SK-N-SH (cell line): ENCODE measurements at regions not wholly inside any gene's neighbourhood (a gene's known extent, or its start where the extent isn't known, plus 50 kb on each side); places are given as distances from the start of the nearest gene placed in this dataset.

Experiments
- CTCF ChIA-PET: fragments of 300-600, 350-600 bp; formaldehyde crosslinking; extraction: SDS; loops from one replicate; lab custom pipeline; 2021; lab: Yijun Ruan, JAX
- POLR2A ChIA-PET: fragments of 350-600 bp; sonication (Branson Sonifier 250); formaldehyde crosslinking; extraction: SDS; loops from one replicate; lab custom pipeline; 2020; ENCODE audit warnings: antibody characterized with exemption, inconsistent platforms; lab: Yijun Ruan, JAX
- DNase-seq: peaks from one replicate; pipeline ENCODE4 v3.0.0; 2012
- H2AFZ ChIP-seq: fragments of 200-600 bp; sonication (generic); 2 replicates; pipeline ENCODE4 v1.8.1; 2016; ENCODE audit warnings: antibody characterized with exemption, mild to moderate bottlenecking, low read depth
- H3F3A ChIP-seq: fragments of 200-600 bp; sonication (generic); replicated peaks from 2 replicates; pipeline ENCODE3; 2016; ENCODE audit warnings: antibody characterized with exemption, mild to moderate bottlenecking; ENCODE audit not compliant: insufficient read depth
- H3K27ac ChIP-seq, 2 experiments: fragments of 200-500 bp in 1 of 2; fragments of 200-600 bp in 1 of 2; sonication (Bioruptor generic) in 1 of 2; sonication (generic), shearing (Covaris generic) in 1 of 2; 2 replicates each; pipeline versions ENCODE4 v1.5.1 to v1.6.1; 2014 to 2016; ENCODE audit warnings: low read depth in 2 of 2, inconsistent platforms in 1 of 2, low read length in 1 of 2, mild to moderate bottlenecking in 1 of 2, mixed read lengths in 1 of 2
- H3K27me3 ChIP-seq: fragments of 200-600 bp; sonication (generic), shearing (Covaris generic); 2 replicates; pipeline ENCODE4 v1.6.1; 2016; ENCODE audit warnings: mixed run types; ENCODE audit not compliant: insufficient read depth
- H3K36me3 ChIP-seq, 2 experiments: fragments of 200-500 bp in 1 of 2; fragments of 200-600 bp in 1 of 2; sonication (Bioruptor generic) in 1 of 2; sonication (generic) in 1 of 2; replicated peaks in 1 of 2; 2 replicates each; pipeline versions ENCODE3 to v1.5.1; 2014 to 2016; ENCODE audit warnings: low read length in 1 of 2, mild to moderate bottlenecking in 1 of 2; ENCODE audit not compliant: insufficient read depth in 2 of 2, control insufficient read depth in 1 of 2
- H3K4me1 ChIP-seq, 2 experiments: fragments of 200-500 bp in 1 of 2; fragments of 200-600 bp in 1 of 2; sonication (Bioruptor generic) in 1 of 2; sonication (generic), shearing (Covaris generic) in 1 of 2; 2 replicates each; pipeline versions ENCODE4 v1.5.1 to v1.6.1; 2014 to 2016; ENCODE audit warnings: low read depth in 1 of 2, low read length in 1 of 2, mixed run types in 1 of 2; ENCODE audit not compliant: insufficient read depth in 2 of 2, control insufficient read depth in 1 of 2
- H3K4me2 ChIP-seq: fragments of 200-600 bp; sonication (generic), shearing (Covaris generic); 2 replicates; pipeline ENCODE4 v1.6.1; 2017; ENCODE audit warnings: mixed run types
- H3K4me3 ChIP-seq, 2 experiments: fragments of 200-500 bp in 1 of 2; fragments of 200-600 bp in 1 of 2; sonication (Bioruptor generic) in 1 of 2; sonication (generic), shearing (Covaris generic) in 1 of 2; 2 replicates each; pipeline versions ENCODE4 v1.5.1 to v1.8.1; 2014 to 2016; ENCODE audit warnings: low read depth in 2 of 2, inconsistent platforms in 1 of 2, low read length in 1 of 2, mild to moderate bottlenecking in 1 of 2, mixed read lengths in 1 of 2, moderate library complexity in 1 of 2
- H3K79me2 ChIP-seq: fragments of 200-600 bp; sonication (generic); 2 replicates; pipeline ENCODE4 v1.8.1; 2017; ENCODE audit warnings: mild to moderate bottlenecking; ENCODE audit not compliant: insufficient read depth
- H3K9ac ChIP-seq: fragments of 200-600 bp; sonication (generic); 2 replicates; pipeline ENCODE4 v1.6.1; 2017; ENCODE audit warnings: mixed run types
- H3K9me2 ChIP-seq: fragments of 200-600 bp; sonication (generic); 2 replicates; pipeline ENCODE4 v1.6.1; 2017; ENCODE audit warnings: mixed run types
- H3K9me3 ChIP-seq: fragments of 200-600 bp; sonication (generic); 2 replicates; pipeline ENCODE4 v1.6.1; 2017; ENCODE audit warnings: mixed run types, mild to moderate bottlenecking, moderate library complexity
- H4K20me1 ChIP-seq: fragments of 200-600 bp; sonication (generic); 2 replicates; pipeline ENCODE4 v1.6.1; 2017; ENCODE audit warnings: mild to moderate bottlenecking, mixed run types; ENCODE audit not compliant: insufficient read depth
- CTCF ChIP-seq: fragments of 200-600 bp; sonication (generic); IDR thresholded peaks from 2 replicates; pipeline ENCODE4 v1.6.1; 2017; ENCODE audit warnings: antibody characterized with exemption, mild to moderate bottlenecking, moderate library complexity
- EP300 ChIP-seq, 2 experiments: IDR thresholded peaks; 2 replicates each; pipeline versions ENCODE4 v1.4.0 to v1.6.1; 2012; ENCODE audit warnings: borderline replicate concordance in 1 of 2, low read depth in 1 of 2, low read length in 1 of 2
- EZH2phosphoT487 ChIP-seq: fragments of 200-600 bp; sonication (generic); IDR thresholded peaks from 2 replicates; pipeline ENCODE4 v1.6.1; 2017; ENCODE audit warnings: low read depth, mixed run types, mild to moderate bottlenecking, antibody characterized with exemption, moderate library complexity, borderline replicate concordance
- FOSL2 ChIP-seq: IDR thresholded peaks from 2 replicates; pipeline ENCODE4 v1.4.0; 2012; ENCODE audit warnings: low read depth, mild to moderate bottlenecking, moderate library complexity, borderline replicate concordance
- PBX3 ChIP-seq: IDR thresholded peaks from 2 replicates; pipeline ENCODE4; 2012
- POLR2AphosphoS5 ChIP-seq: IDR thresholded peaks from 2 replicates; pipeline ENCODE4 v1.6.1; 2012; ENCODE audit warnings: low read depth, low read length
- RXRA ChIP-seq: IDR thresholded peaks from 2 replicates; pipeline ENCODE4 v1.4.0; 2012; ENCODE audit warnings: low read depth, mild to moderate bottlenecking, borderline replicate concordance
- SIN3A ChIP-seq: IDR thresholded peaks from 2 replicates; pipeline ENCODE4 v1.6.1; 2012; ENCODE audit warnings: low read depth, mild to moderate bottlenecking, low read length, moderate library complexity, borderline replicate concordance
- TAF1 ChIP-seq: IDR thresholded peaks from 2 replicates; pipeline ENCODE4 v1.6.1; 2012; ENCODE audit warnings: low read depth, mild to moderate bottlenecking, low read length, moderate library complexity, borderline replicate concordance
- TCF12 ChIP-seq: IDR thresholded peaks from 2 replicates; pipeline ENCODE4 v1.4.0; 2012
- TEAD4 ChIP-seq: IDR thresholded peaks from 2 replicates; pipeline ENCODE4 v1.4.0; 2012; ENCODE audit warnings: mild to moderate bottlenecking, borderline replicate concordance; ENCODE audit not compliant: insufficient read depth
- WGBS: methylation state at CpG from one replicate; pipeline ENCODE4 v1.1.6; 2017; ENCODE audit warnings: low lambda C conversion rate; 5-methylcytosine and 5-hydroxymethylcytosine counted together
- TF ChIP-seq, protein P1 (sequence below): IDR thresholded peaks from 2 replicates; pipeline ENCODE4 v1.4.0; 2012; ENCODE audit warnings: low read depth, borderline replicate concordance
- TF ChIP-seq, protein P2 (sequence below): IDR thresholded peaks from 2 replicates; pipeline ENCODE4 v1.4.0; 2012; ENCODE audit warnings: low read depth

- Histone ChIP-seq H3F3A (no peaks in the 10 kb centered on the region), H3K4me3 (no peak overlapping the region), H3K9ac (no peak overlapping the region), H2AFZ (no peak overlapping the region), H3K4me1 (no peaks in the 10 kb centered on the region), H3K27me3 (no peaks in the 10 kb centered on the region), H3K36me3 (no peaks in the 10 kb centered on the region), H3K27ac (no peak overlapping the region), H3K79me2 (no peaks in the 10 kb centered on the region), H4K20me1 (no peaks in the 10 kb centered on the region), H3K4me2 (no peak overlapping the region), H3K9me2 (no peaks in the 10 kb centered on the region), H3K9me3 (no peaks in the 10 kb centered on the region)
- no peak for DNase-seq
- ChIA-PET CTCF (no interaction called here), POLR2A (no interaction called here)
- no peak for TF ChIP-seq TEAD4
- no peak for TF ChIP-seq FOSL2
- TF ChIP-seq PBX3 = no peak
- no peak for TF ChIP-seq SIN3A
- TF ChIP-seq EZH2phosphoT487 = no peak
- 66% methylated on average over 3 of the region's 3 CpGs for WGBS
Measured at GRCh38 chr2:82986899-82987298, 1472.2 kb downstream of the SUCLG1 start.

- H3K4me1 ChIP-seq = no peaks in the 10 kb centered on the region
- CTCF ChIA-PET = no interaction called here
- H3K9ac ChIP-seq = no peak overlapping the region
- POLR2A ChIA-PET = no interaction called here
- H4K20me1 ChIP-seq = no peaks in the 10 kb centered on the region
- H2AFZ ChIP-seq = no peak overlapping the region
- no peak overlapping the region for H3K4me2 ChIP-seq
- H3K27ac ChIP-seq = no peak overlapping the region
- no peak for DNase-seq
- no peaks in the 10 kb centered on the region for H3K36me3 ChIP-seq
- H3K9me2 ChIP-seq = no peaks in the 10 kb centered on the region
- no peaks in the 10 kb centered on the region for H3K27me3 ChIP-seq
- no peaks in the 10 kb centered on the region for H3K9me3 ChIP-seq
- WGBS = 15% methylated on average over 4 of the region's 18 CpGs
- TF ChIP-seq RXRA (no peak), POLR2AphosphoS5 (no peak), TCF12 (no peak), TAF1 (no peak), CTCF (no peak), EP300 (IDR thresholded peaks at IDR 0.05; ENCODE audit: borderline replicate concordance in 1 of 2, low read depth in 1 of 2, low read length in 1 of 2) (no peak)
- TF ChIP-seq, protein P1, sequence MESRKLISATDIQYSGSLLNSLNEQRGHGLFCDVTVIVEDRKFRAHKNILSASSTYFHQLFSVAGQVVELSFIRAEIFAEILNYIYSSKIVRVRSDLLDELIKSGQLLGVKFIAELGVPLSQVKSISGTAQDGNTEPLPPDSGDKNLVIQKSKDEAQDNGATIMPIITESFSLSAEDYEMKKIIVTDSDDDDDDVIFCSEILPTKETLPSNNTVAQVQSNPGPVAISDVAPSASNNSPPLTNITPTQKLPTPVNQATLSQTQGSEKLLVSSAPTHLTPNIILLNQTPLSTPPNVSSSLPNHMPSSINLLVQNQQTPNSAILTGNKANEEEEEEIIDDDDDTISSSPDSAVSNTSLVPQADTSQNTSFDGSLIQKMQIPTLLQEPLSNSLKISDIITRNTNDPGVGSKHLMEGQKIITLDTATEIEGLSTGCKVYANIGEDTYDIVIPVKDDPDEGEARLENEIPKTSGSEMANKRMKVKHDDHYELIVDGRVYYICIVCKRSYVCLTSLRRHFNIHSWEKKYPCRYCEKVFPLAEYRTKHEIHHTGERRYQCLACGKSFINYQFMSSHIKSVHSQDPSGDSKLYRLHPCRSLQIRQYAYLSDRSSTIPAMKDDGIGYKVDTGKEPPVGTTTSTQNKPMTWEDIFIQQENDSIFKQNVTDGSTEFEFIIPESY = no peak
- TF ChIP-seq, protein P2, sequence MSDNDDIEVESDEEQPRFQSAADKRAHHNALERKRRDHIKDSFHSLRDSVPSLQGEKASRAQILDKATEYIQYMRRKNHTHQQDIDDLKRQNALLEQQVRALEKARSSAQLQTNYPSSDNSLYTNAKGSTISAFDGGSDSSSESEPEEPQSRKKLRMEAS = no peak
- H3K79me2 ChIP-seq = no peaks in the 10 kb centered on the region
- no peaks in the 10 kb centered on the region for H3F3A ChIP-seq
- H3K4me3 ChIP-seq = no peak overlapping the region
Measured at GRCh38 chr2:82985572-82986197, 1473.4 kb downstream of the SUCLG1 start.
